Endothelial cell of umbilical vein (primary cell): ENCODE measurements at regions not wholly inside any gene's neighbourhood (a gene's known extent, or its start where the extent isn't known, plus 50 kb on each side); places are given as distances from the start of the nearest gene placed in this dataset.

Experiments used
- BruUV-seq: library from RNA; stranded (reverse); fragments of 400-500 nt; replicated peaks from 2 replicates; lab custom pipeline; 2021; lab: Mats Ljungman, UMichigan
- CTCF ChIA-PET: fragments of 300-600, 350-600 bp; sonication (Branson Sonifier 250); formaldehyde crosslinking; loops from one replicate; lab custom pipeline; 2021; ENCODE audit warnings: antibody characterized with exemption, inconsistent platforms; lab: Charles Lee
- POLR2A ChIA-PET: fragments of 300-600, 350-600 bp; sonication (Branson Sonifier 250); formaldehyde crosslinking; loops from one replicate; lab custom pipeline; 2021; ENCODE audit warnings: antibody characterized with exemption, inconsistent platforms; lab: Charles Lee
- DNase-seq: peaks from one replicate; pipeline ENCODE4 v3.0.0-alpha.2; 2011; ENCODE audit warnings: low read depth, low spot score
- FAIRE-seq: peaks from 2 replicates; lab custom pipeline; 2011; peaks lifted over from hg19 to GRCh38; lab: Jason Lieb, UNC
- H2AFZ ChIP-seq: 2 replicates; pipeline ENCODE4 v1.6.0; 2012; ENCODE audit warnings: low read depth, low read length, control low read depth, inconsistent platforms
- H3K27ac ChIP-seq: 2 replicates; pipeline ENCODE4 v1.5.1; 2011; ENCODE audit warnings: low read depth, mild to moderate bottlenecking, control low read depth, low read length, moderate library complexity; ENCODE audit not compliant: insufficient read depth
- H3K27me3 ChIP-seq, 2 experiments: 2 replicates each; pipeline versions ENCODE4 v1.6.0 to v1.6.1; 2011; ENCODE audit warnings: low read length in 2 of 2, mixed read lengths in 1 of 2; ENCODE audit not compliant: control insufficient read depth in 2 of 2, insufficient read depth in 2 of 2
- H3K36me3 ChIP-seq, 2 experiments: 2 replicates in 1 of 2; 3 replicates in 1 of 2; pipeline ENCODE4 v1.5.1; 2011; ENCODE audit warnings: low read length in 2 of 2, mild to moderate bottlenecking in 1 of 2, moderate library complexity in 1 of 2; ENCODE audit not compliant: control insufficient read depth in 2 of 2, insufficient read depth in 2 of 2; ENCODE audit errors: extremely low read depth in 1 of 2
- H3K4me1 ChIP-seq: 3 replicates; pipeline ENCODE4 v1.5.1; 2011; ENCODE audit warnings: mild to moderate bottlenecking, low read length; ENCODE audit not compliant: control insufficient read depth, insufficient read depth; ENCODE audit errors: extremely low read depth
- H3K4me2 ChIP-seq: 2 replicates; pipeline ENCODE4 v1.6.1; 2011; ENCODE audit warnings: low read length, control low read depth, mixed read lengths; ENCODE audit not compliant: insufficient read depth
- H3K4me3 ChIP-seq, 3 experiments: fragments of 200-600 bp in 1 of 3; sonication (generic), shearing (Covaris generic) in 1 of 3; replicated peaks in 1 of 3; 2 replicates each; pipeline ENCODE4 v1.5.1; 2011 to 2016; ENCODE audit warnings: control low read depth in 3 of 3, low read length in 3 of 3, mild to moderate bottlenecking in 2 of 3, inconsistent platforms in 1 of 3, low read depth in 1 of 3, moderate library complexity in 1 of 3; ENCODE audit not compliant: insufficient read depth in 1 of 3
- H3K79me2 ChIP-seq: 2 replicates; pipeline ENCODE4 v1.6.0; 2012; ENCODE audit warnings: low read length, inconsistent platforms; ENCODE audit not compliant: control insufficient read depth, insufficient read depth
- H3K9ac ChIP-seq: replicated peaks from 2 replicates; pipeline ENCODE3; 2011; ENCODE audit warnings: low read length, control low read depth; ENCODE audit not compliant: insufficient read depth; ENCODE audit errors: extremely low read depth
- H3K9me1 ChIP-seq: replicated peaks from 3 replicates; pipeline ENCODE4 v1.6.0; 2011; ENCODE audit warnings: mild to moderate bottlenecking, low read length; ENCODE audit not compliant: control insufficient read depth, insufficient read depth; ENCODE audit errors: extremely low read depth
- H3K9me3 ChIP-seq: replicated peaks from 2 replicates; pipeline ENCODE4 v1.5.1; 2012; ENCODE audit warnings: low read length, inconsistent platforms; ENCODE audit not compliant: control insufficient read depth, insufficient read depth
- H4K20me1 ChIP-seq: replicated peaks from 2 replicates; pipeline ENCODE3; 2011; ENCODE audit warnings: mild to moderate bottlenecking, low read length; ENCODE audit not compliant: control insufficient read depth, insufficient read depth; ENCODE audit errors: extremely low read depth
- EZH2 ChIP-seq: IDR thresholded peaks from 2 replicates; pipeline ENCODE4 v1.6.1; 2012; ENCODE audit warnings: borderline replicate concordance, low read depth, mild to moderate bottlenecking, moderate library complexity, low read length, inconsistent platforms; ENCODE audit not compliant: severe bottlenecking
- FOS ChIP-seq: IDR thresholded peaks from 2 replicates; pipeline ENCODE4 v1.6.1; 2011; ENCODE audit warnings: mild to moderate bottlenecking, low read length, moderate library complexity, borderline replicate concordance; ENCODE audit not compliant: insufficient read depth
- GATA2 ChIP-seq: IDR thresholded peaks from 2 replicates; pipeline ENCODE4 v1.7.0; 2011; ENCODE audit warnings: low read depth, mild to moderate bottlenecking, moderate library complexity, mixed read lengths, low read length; ENCODE audit not compliant: insufficient read length, insufficient read depth
- JUN ChIP-seq: IDR thresholded peaks from 2 replicates; pipeline ENCODE4 v1.6.1; 2011; ENCODE audit warnings: borderline replicate concordance, low read depth; ENCODE audit not compliant: insufficient read length, insufficient read depth
- MYC ChIP-seq: IDR thresholded peaks from one replicate; pipeline ENCODE4 v1.6.1; 2011; ENCODE audit warnings: mild to moderate bottlenecking, low read depth, low read length
- POLR2A ChIP-seq: IDR thresholded peaks from 2 replicates; pipeline ENCODE4 v1.6.1; 2012; ENCODE audit warnings: low read depth, mild to moderate bottlenecking, control low read depth, low read length
- POLR2AphosphoS5 ChIP-seq: IDR thresholded peaks from 2 replicates; pipeline ENCODE4 v1.6.1; 2012; ENCODE audit warnings: low read depth, mild to moderate bottlenecking, control low read depth, low read length, moderate library complexity; ENCODE audit not compliant: insufficient read depth
- dilution Hi-C: fragments of 300-500 bp; cut with MboI; formaldehyde crosslinking; loops from one replicate; pipeline ENCODE4 v1.15.0; 2019; ENCODE audit warnings: low sequenced_read_pairs; ENCODE audit not compliant: extremely low pct_ligation_motif_present
- intact Hi-C: fragments of 100-400 bp; cut with micrococcal nuclease; formaldehyde crosslinking; loops from one replicate; pipeline ENCODE4 v1.10.0; 2022
- TF ChIP-seq, protein P1 (sequence below): IDR thresholded peaks from 2 replicates; pipeline ENCODE4 v1.6.1; 2011; ENCODE audit not compliant: insufficient read depth, insufficient read length
- TF ChIP-seq, protein P2 (sequence below), 2 donors: IDR thresholded peaks; 1 replicate in 1 of 2; 2 replicates in 1 of 2; pipeline ENCODE4 v1.5.1; 2011; ENCODE audit warnings: low read length in 2 of 2, mild to moderate bottlenecking in 2 of 2, moderate library complexity in 2 of 2, control low read depth in 1 of 2, inconsistent platforms in 1 of 2, low read depth in 1 of 2; ENCODE audit not compliant: insufficient read depth in 1 of 2; ENCODE audit errors: extremely low read depth in 1 of 2

DNA sequence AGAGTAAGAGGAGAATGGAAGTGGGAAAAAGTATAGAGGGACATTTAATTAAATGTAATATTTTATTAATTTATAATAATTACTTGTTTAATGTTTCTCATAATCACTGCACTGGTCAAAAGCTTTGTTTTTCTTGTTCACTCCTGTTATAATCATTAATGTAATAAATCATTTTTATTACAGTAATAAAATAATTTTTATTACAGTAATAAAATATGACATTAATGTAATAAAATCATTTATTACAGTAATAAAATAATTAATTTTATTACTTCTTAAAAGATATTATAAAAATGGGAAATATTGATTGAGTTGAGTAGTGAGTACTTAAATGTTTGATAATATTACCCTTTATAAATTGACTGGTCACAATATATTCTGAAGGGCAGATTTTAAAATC, 181.1 kb upstream of the SOX2 start:
- Histone ChIP-seq H3K9me3 (no peaks in the 10 kb centered on the region), H4K20me1 (no peaks in the 10 kb centered on the region), H3K4me3 (no peak overlapping the region), H3K4me2 (no peak overlapping the region), H3K79me2 (no peaks in the 10 kb centered on the region), H3K4me1 (no peaks in the 10 kb centered on the region), H3K9me1 (no peaks in the 10 kb centered on the region), H3K27ac (no peak overlapping the region), H2AFZ (no peak overlapping the region), H3K9ac (no peak overlapping the region), H3K27me3 (no peaks in the 10 kb centered on the region), H3K36me3 (no peaks in the 10 kb centered on the region)
- dilution Hi-C loops (no loop called here), intact Hi-C loops (no loop called here)
- CTCF ChIA-PET: interaction anchor here (1.1 to 1.6 kb wide), 2 partner anchors 35 to 171 kb away, joined by 3 to 5 read pairs; no protein-coding TSS in a partner anchor
- DNase-seq: no peak
- no peak for FAIRE-seq
- no TSS peak for BruUV-seq
- TF ChIP-seq POLR2AphosphoS5: no peak
- TF ChIP-seq MYC: no peak
- no peak for TF ChIP-seq EZH2
- no peak for TF ChIP-seq GATA2
- TF ChIP-seq JUN: no peak
- TF ChIP-seq FOS: no peak
- TF ChIP-seq, protein P1, sequence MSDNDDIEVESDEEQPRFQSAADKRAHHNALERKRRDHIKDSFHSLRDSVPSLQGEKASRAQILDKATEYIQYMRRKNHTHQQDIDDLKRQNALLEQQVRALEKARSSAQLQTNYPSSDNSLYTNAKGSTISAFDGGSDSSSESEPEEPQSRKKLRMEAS: no peak
- TF ChIP-seq, protein P2, sequence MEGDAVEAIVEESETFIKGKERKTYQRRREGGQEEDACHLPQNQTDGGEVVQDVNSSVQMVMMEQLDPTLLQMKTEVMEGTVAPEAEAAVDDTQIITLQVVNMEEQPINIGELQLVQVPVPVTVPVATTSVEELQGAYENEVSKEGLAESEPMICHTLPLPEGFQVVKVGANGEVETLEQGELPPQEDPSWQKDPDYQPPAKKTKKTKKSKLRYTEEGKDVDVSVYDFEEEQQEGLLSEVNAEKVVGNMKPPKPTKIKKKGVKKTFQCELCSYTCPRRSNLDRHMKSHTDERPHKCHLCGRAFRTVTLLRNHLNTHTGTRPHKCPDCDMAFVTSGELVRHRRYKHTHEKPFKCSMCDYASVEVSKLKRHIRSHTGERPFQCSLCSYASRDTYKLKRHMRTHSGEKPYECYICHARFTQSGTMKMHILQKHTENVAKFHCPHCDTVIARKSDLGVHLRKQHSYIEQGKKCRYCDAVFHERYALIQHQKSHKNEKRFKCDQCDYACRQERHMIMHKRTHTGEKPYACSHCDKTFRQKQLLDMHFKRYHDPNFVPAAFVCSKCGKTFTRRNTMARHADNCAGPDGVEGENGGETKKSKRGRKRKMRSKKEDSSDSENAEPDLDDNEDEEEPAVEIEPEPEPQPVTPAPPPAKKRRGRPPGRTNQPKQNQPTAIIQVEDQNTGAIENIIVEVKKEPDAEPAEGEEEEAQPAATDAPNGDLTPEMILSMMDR (IDR thresholded peaks at IDR 0.05; ENCODE audit: extremely low read depth in 1 of 2, insufficient read depth in 1 of 2, low read depth in 1 of 2, low read length in 2 of 2): no peak
- no peak for TF ChIP-seq POLR2A
- POLR2A ChIA-PET: no interaction called here
